ENCODE measurements at regions not wholly inside any gene's neighbourhood (a gene's known extent, or its start where the extent isn't known, plus 50 kb on each side); places are given as distances from the start of the nearest gene placed in this dataset.
"Not testable (repeated sequence)": the region's sequence is repeated elsewhere in the genome, so short reads cannot be mapped to it uniquely, and the experiment has no call there.

- TF ChIP-seq POLR2A (IDR thresholded peaks at IDR 0.05; ENCODE audit: low read depth); POLR2AphosphoS5 (IDR thresholded peaks at IDR 0.05); CTCF (IDR thresholded peaks at IDR 0.05); EP300 (IDR thresholded peaks at IDR 0.05): not testable (repeated sequence)
Measured at GRCh38 chr6:148643208-148643607, 103.6 kb upstream of the UST start.

Data from esophagus muscularis mucosa (tissue), 4 donors.